Stomach (tissue), 8 donors: ENCODE measurements at regions not wholly inside any gene's neighbourhood (a gene's known extent, or its start where the extent isn't known, plus 50 kb on each side); places are given as distances from the start of the nearest gene placed in this dataset.

Experiments
- DNase-seq, 2 donors: peaks; one replicate each; pipeline versions ENCODE4 v3.0.0 to v3.0.0-alpha.2; 2013 to 2019
- H3K27ac ChIP-seq, 5 donors: fragments of 200-600 bp in 4 of 5; sonication (generic) in 4 of 5; one replicate each; pipeline ENCODE4 v1.5.1; 2013 to 2019; ENCODE audit warnings: mild to moderate bottlenecking in 1 of 5, moderate library complexity in 1 of 5
- H3K27me3 ChIP-seq, 3 donors: fragments of 200-600 bp; sonication (generic); one replicate each; pipeline ENCODE4 v1.5.1; 2017 to 2019; ENCODE audit warnings: mixed run types in 1 of 3
- H3K36me3 ChIP-seq, 4 donors: fragments of 200-600 bp; sonication (generic); 1 replicate in 3 of 4; 2 replicates in 1 of 4; pipeline ENCODE4 v1.5.1; 2016 to 2019
- H3K4me1 ChIP-seq, 4 donors: fragments of 200-600 bp; sonication (generic); one replicate each; pipeline ENCODE4 v1.5.1; 2016 to 2019
- H3K4me3 ChIP-seq, 4 donors: fragments of 200-600 bp; sonication (generic) in 3 of 4; one replicate each; pipeline ENCODE4 v1.5.1; 2016 to 2019; ENCODE audit warnings: mild to moderate bottlenecking in 1 of 4
- H3K9me3 ChIP-seq, 4 donors: fragments of 200-600 bp; sonication (generic); one replicate each; pipeline ENCODE4 v1.5.1; 2016 to 2019
- EP300 ChIP-seq: sonication (generic); formaldehyde crosslinking; IDR thresholded peaks from one replicate; pipeline ENCODE4 v1.6.1; 2017; ENCODE audit warnings: antibody characterized with exemption
- POLR2A ChIP-seq, 4 donors: fragments of 450-650 bp; IDR thresholded peaks; one replicate each; pipeline ENCODE4 v1.6.1; 2016; ENCODE audit warnings: antibody characterized with exemption in 4 of 4, control low read depth in 2 of 4, mild to moderate bottlenecking in 1 of 4, moderate library complexity in 1 of 4
- POLR2AphosphoS5 ChIP-seq, 3 donors: sonication (generic); formaldehyde crosslinking; IDR thresholded peaks; one replicate each; pipeline ENCODE4 v1.6.1; 2016; ENCODE audit warnings: antibody characterized with exemption in 3 of 3
- WGBS, 5 donors: extraction: QIAGEN DNeasy Blood & Tissue Kit in 3 of 5; methylation state at CpG; one replicate each; pipeline versions ENCODE4 v1.1.5 to v1.1.7; 2013 to 2018; 5-methylcytosine and 5-hydroxymethylcytosine counted together
- intact Hi-C: fragments of 100-400 bp; cut with DNase I; formaldehyde crosslinking; loops from one replicate; pipeline ENCODE4 v1.15.1; 2023; ENCODE audit warnings: low total_unique reads
- TF ChIP-seq, protein P1 (sequence below), 7 experiments: fragments of 450-650 bp in 4 of 7; fragments of 200-600 bp in 3 of 7; sonication (generic) in 3 of 7; IDR thresholded peaks; one replicate each; pipeline ENCODE4 v1.5.1; 2016 to 2019; ENCODE audit warnings: antibody characterized with exemption in 7 of 7, control low read depth in 2 of 7, mild to moderate bottlenecking in 1 of 7
- donor health status: healthy with polysubstance abuse.
- donor health status: Bipolar disorder and iron deficiency.
- donor health status: healthy.

DNA sequence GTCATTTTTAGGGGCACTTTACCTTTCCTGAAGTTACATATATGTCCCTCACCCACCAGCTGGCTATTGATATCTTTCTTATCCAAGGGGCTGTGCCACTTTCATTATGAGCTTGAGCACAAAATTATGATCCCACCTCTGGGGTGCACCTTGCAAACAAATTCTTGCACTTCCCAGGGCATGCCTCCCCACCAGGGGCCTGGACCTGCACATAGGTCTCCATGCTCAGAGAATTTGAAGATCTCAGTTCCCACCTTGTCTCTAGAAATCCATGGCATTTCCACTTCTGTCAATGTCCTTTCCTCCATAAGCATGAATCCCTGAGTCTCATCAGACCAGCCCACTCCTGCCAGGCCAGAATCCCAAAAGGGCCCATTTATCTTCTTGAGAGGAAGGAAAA, 449.1 kb upstream of the REG3G start:
- no peak for DNase-seq
- H3K4me1 ChIP-seq = no peaks in the 10 kb centered on the region
- no peaks in the 10 kb centered on the region for H3K9me3 ChIP-seq
- intact Hi-C loops = no loop called here
- TF ChIP-seq POLR2AphosphoS5 (IDR thresholded peaks at IDR 0.05) (no peak), POLR2A (IDR thresholded peaks at IDR 0.05) (no peak), EP300 (no peak)
- TF ChIP-seq, protein P1, sequence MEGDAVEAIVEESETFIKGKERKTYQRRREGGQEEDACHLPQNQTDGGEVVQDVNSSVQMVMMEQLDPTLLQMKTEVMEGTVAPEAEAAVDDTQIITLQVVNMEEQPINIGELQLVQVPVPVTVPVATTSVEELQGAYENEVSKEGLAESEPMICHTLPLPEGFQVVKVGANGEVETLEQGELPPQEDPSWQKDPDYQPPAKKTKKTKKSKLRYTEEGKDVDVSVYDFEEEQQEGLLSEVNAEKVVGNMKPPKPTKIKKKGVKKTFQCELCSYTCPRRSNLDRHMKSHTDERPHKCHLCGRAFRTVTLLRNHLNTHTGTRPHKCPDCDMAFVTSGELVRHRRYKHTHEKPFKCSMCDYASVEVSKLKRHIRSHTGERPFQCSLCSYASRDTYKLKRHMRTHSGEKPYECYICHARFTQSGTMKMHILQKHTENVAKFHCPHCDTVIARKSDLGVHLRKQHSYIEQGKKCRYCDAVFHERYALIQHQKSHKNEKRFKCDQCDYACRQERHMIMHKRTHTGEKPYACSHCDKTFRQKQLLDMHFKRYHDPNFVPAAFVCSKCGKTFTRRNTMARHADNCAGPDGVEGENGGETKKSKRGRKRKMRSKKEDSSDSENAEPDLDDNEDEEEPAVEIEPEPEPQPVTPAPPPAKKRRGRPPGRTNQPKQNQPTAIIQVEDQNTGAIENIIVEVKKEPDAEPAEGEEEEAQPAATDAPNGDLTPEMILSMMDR (IDR thresholded peaks at IDR 0.05) = no peak
- no peaks in the 10 kb centered on the region for H3K27me3 ChIP-seq
- no peak overlapping the region for H3K4me3 ChIP-seq
- no peak overlapping the region for H3K27ac ChIP-seq
- H3K36me3 ChIP-seq = no peaks in the 10 kb centered on the region

DNA sequence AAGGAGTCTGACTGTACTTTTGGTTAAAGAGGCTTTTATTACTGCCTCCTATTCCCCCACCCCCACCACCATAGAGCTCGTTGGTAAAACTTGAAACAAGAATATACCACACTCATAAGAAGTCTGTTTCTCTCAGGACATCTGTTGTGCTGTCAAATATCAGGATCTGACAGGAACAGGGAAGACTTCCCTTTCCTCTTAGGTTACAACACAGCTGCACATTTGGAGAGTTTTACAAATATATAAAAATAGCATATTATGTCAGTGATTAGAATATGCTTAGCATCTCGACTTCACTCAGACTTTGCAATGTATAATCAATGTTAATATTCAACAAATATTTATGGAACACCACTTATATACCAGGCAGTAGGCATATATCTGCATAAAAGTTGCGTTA, 439.6 kb upstream of the REG3G start:
- no peak overlapping the region for H3K4me3 ChIP-seq
- no peaks in the 10 kb centered on the region for H3K9me3 ChIP-seq
- no peak overlapping the region for H3K27ac ChIP-seq
- peak in 1 of 2 donors; percentile 4 for DNase-seq
- H3K27me3 ChIP-seq = no peaks in the 10 kb centered on the region
- 23 to 35% (median 27%) methylated on average over 3 of the region's 3 CpGs for WGBS, 5 donors
- intact Hi-C loops = no loop called here
- H3K4me1 ChIP-seq = no peaks in the 10 kb centered on the region
- H3K36me3 ChIP-seq = no peaks in the 10 kb centered on the region
- TF ChIP-seq POLR2A (IDR thresholded peaks at IDR 0.05) = no peak
- no peak for TF ChIP-seq POLR2AphosphoS5 (IDR thresholded peaks at IDR 0.05)
- TF ChIP-seq, protein P1 (IDR thresholded peaks at IDR 0.05) = no peak
- TF ChIP-seq EP300 = no peak

DNA sequence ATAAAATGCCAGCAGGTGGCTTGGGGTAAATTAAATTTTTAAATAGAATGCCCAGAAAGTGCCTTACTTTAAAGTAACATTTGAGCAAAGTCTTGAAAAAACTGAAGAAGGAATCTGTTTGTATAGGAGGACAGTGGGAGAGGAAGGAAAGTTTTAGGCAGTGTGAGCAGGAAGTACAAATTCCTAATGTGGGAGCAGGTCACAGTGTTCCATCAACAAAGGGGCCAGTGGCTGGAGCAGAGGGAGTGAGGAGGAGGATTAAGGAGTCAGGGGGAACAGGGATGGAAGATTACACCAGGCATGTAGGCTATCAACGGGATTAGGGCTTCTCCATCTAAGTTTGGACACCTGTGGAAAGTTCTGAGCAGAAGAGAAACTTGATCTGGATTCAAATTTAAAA, 439.2 kb upstream of the REG3G start:
- TF ChIP-seq POLR2A (IDR thresholded peaks at IDR 0.05) (no peak), POLR2AphosphoS5 (IDR thresholded peaks at IDR 0.05) (no peak), EP300 (no peak)
- TF ChIP-seq, protein P1 (IDR thresholded peaks at IDR 0.05) = no peak

DNA sequence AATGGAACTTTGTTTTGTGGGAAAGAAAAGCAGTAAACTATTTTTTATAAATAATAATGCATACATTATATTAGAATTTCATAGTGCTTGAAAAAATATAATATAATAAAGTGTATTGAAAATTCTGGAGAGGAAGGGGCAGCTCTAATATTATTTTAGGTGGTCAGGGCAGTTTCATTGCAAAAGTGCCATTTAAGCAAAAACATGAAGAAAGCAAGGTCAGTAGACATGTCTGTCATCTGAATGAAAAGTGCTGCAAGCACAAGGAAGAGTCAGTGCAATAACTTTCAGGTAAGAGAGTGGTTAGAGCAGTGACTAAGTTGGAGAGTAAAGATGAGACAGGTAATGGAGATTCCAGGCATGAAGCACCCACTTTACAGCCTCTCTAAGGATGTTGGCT, 435.6 kb upstream of the REG3G start:
- Histone ChIP-seq H3K27me3 (no peaks in the 10 kb centered on the region), H3K4me3 (no peak overlapping the region), H3K9me3 (no peaks in the 10 kb centered on the region), H3K27ac (no peak overlapping the region), H3K36me3 (no peaks in the 10 kb centered on the region), H3K4me1 (no peaks in the 10 kb centered on the region)
- DNase-seq = no peak
- intact Hi-C loops = no loop called here
- TF ChIP-seq, protein P1 (IDR thresholded peaks at IDR 0.05) = no peak
- no peak for TF ChIP-seq POLR2AphosphoS5 (IDR thresholded peaks at IDR 0.05)

More for the DNA sequence above, 439.2 kb upstream of the REG3G start:
- Histone ChIP-seq H3K4me3 (no peak overlapping the region), H3K9me3 (no peaks in the 10 kb centered on the region), H3K4me1 (no peaks in the 10 kb centered on the region), H3K27ac (no peak overlapping the region), H3K36me3 (no peaks in the 10 kb centered on the region), H3K27me3 (no peaks in the 10 kb centered on the region)
- no peak for DNase-seq
- intact Hi-C loops = no loop called here
- 32 to 53% (median 46%) methylated on average over 1 of the region's 1 CpG for whole genome bisulfite sequencing, 5 donors

DNA sequence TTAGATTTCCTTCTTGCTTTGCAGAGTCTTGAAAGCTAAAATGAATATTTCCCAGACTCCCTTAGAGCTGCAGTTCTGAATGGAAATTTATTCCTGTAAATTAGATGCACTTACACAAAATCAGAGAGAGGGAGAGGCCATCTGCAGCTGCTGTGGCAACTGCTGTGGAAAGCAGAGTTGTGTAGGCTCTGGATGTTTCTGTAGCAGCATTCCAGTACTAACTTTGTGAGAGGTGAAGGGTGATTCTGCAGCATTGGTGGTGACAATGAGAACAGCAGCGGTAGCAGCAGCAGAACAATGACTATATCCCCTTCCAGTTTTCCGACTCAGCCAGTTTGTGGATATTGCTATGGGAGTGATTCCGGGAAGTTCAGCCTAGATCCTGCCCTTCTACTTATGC, 433.0 kb upstream of the REG3G start:
- TF ChIP-seq, protein P1 (IDR thresholded peaks at IDR 0.05) = no peak
- TF ChIP-seq POLR2AphosphoS5 (IDR thresholded peaks at IDR 0.05) (no peak), EP300 (no peak), POLR2A (IDR thresholded peaks at IDR 0.05) (no peak)
- no peaks in the 10 kb centered on the region for H3K4me1 ChIP-seq
- DNase-seq = peak in 1 of 2 donors; percentile 14
- WGBS, 5 donors = 33 to 57% (median 48%) methylated on average over 3 of the region's 3 CpGs
- no peak overlapping the region for H3K4me3 ChIP-seq
- no peaks in the 10 kb centered on the region for H3K9me3 ChIP-seq
- H3K27me3 ChIP-seq = no peaks in the 10 kb centered on the region
- H3K36me3 ChIP-seq = no peaks in the 10 kb centered on the region
- intact Hi-C loops = no loop called here
- H3K27ac ChIP-seq = no peak overlapping the region
